GM23338 (cell line): ENCODE measurements at regions not wholly inside any gene's neighbourhood (a gene's known extent, or its start where the extent isn't known, plus 50 kb on each side); places are given as distances from the start of the nearest gene placed in this dataset.

Experiments
- ATAC-seq: fragments of 200-7000 bp; cut with Tn5 transposase; 3 replicates; pipeline ENCODE4 v1.9.1; 2020
- DNase-seq: peaks from one replicate; pipeline ENCODE4 v3.0.0-alpha.2; 2015; ENCODE audit warnings: low spot score
- H2AFZ ChIP-seq: fragments of 200-600 bp; sonication (generic); 2 replicates; pipeline ENCODE4 v1.8.0; 2016; ENCODE audit warnings: antibody characterized with exemption, mild to moderate bottlenecking, moderate library complexity
- H3F3A ChIP-seq: fragments of 200-600 bp; sonication (generic); replicated peaks from 2 replicates; pipeline ENCODE4 v1.8.0; 2017; ENCODE audit warnings: antibody characterized with exemption, mixed run types, low read depth
- H3K27ac ChIP-seq: fragments of 200-600 bp; sonication (generic); 2 replicates; pipeline ENCODE4 v1.6.1; 2016; ENCODE audit warnings: low read depth
- H3K27me3 ChIP-seq: fragments of 200-600 bp; sonication (generic); 2 replicates; pipeline ENCODE4 v1.8.0; 2016; ENCODE audit warnings: mild to moderate bottlenecking, mixed run types, moderate library complexity; ENCODE audit not compliant: insufficient read depth
- H3K36me3 ChIP-seq: fragments of 200-600 bp; sonication (generic); 2 replicates; pipeline ENCODE4 v1.8.0; 2016; ENCODE audit warnings: mild to moderate bottlenecking; ENCODE audit not compliant: insufficient read depth
- H3K4me1 ChIP-seq: fragments of 200-600 bp; sonication (generic); 2 replicates; pipeline ENCODE4 v1.8.0; 2016; ENCODE audit warnings: mild to moderate bottlenecking, moderate library complexity; ENCODE audit not compliant: insufficient read depth
- H3K4me2 ChIP-seq: fragments of 200-600 bp; sonication (generic); 2 replicates; pipeline ENCODE4 v1.7.1; 2017; ENCODE audit warnings: mixed run types
- H3K4me3 ChIP-seq: fragments of 200-600 bp; sonication (generic); 2 replicates; pipeline ENCODE4 v1.6.1; 2016; ENCODE audit warnings: mixed run types
- H3K79me2 ChIP-seq: fragments of 200-600 bp; sonication (generic); replicated peaks from 2 replicates; pipeline ENCODE4 v1.8.0; 2017; ENCODE audit warnings: mild to moderate bottlenecking; ENCODE audit not compliant: insufficient read depth
- H3K9me2 ChIP-seq: fragments of 200-600 bp; sonication (generic); 2 replicates; pipeline ENCODE4 v1.8.0; 2017; ENCODE audit not compliant: insufficient read depth
- H4K20me1 ChIP-seq: fragments of 200-600 bp; sonication (generic); replicated peaks from 2 replicates; pipeline ENCODE4 v1.8.0; 2017; ENCODE audit warnings: mild to moderate bottlenecking; ENCODE audit not compliant: insufficient read depth
- H3K27ac Mint-ChIP-seq: 2 replicates; pipeline ENCODE4 v1.8.0; 2020; ENCODE audit warnings: inconsistent platforms, mild to moderate bottlenecking, moderate library complexity, mixed read lengths
- H3K27me3 Mint-ChIP-seq: 3 replicates; pipeline ENCODE4 v1.8.0; 2022; ENCODE audit warnings: low read depth, mild to moderate bottlenecking, moderate library complexity, mixed read lengths, inconsistent platforms; ENCODE audit not compliant: insufficient read depth, poor library complexity
- H3K36me3 Mint-ChIP-seq: 3 replicates; pipeline ENCODE4 v1.8.0; 2021; ENCODE audit warnings: low read depth, mild to moderate bottlenecking, inconsistent platforms, moderate library complexity, mixed read lengths
- H3K4me1 Mint-ChIP-seq: 3 replicates; pipeline ENCODE4 v1.8.0; 2020; ENCODE audit warnings: mild to moderate bottlenecking, inconsistent platforms, mixed read lengths
- H3K4me3 Mint-ChIP-seq: 3 replicates; pipeline ENCODE4 v1.8.0; 2021; ENCODE audit warnings: moderate library complexity, mild to moderate bottlenecking, inconsistent platforms, mixed read lengths
- H3K9me3 Mint-ChIP-seq: 3 replicates; pipeline ENCODE4 v1.8.0; 2020; ENCODE audit warnings: moderate library complexity, mild to moderate bottlenecking, inconsistent platforms, mixed read lengths
- CREB1 ChIP-seq: fragments of 250-450 bp; sonication (Bioruptor Pico); IDR thresholded peaks from 2 replicates; pipeline ENCODE4 v1.5.0; 2020; ENCODE audit warnings: low read depth, mild to moderate bottlenecking, moderate library complexity
- CTCF ChIP-seq, 2 experiments: fragments of 200-600 bp in 1 of 2; sonication (generic) in 1 of 2; conservative IDR thresholded peaks; 2 replicates each; pipeline versions ENCODE4 v1.5.1 to v1.6.1; 2016 to 2017; ENCODE audit warnings: antibody characterized with exemption in 2 of 2, low read depth in 2 of 2, mild to moderate bottlenecking in 2 of 2, moderate library complexity in 1 of 2
- EZH2 ChIP-seq: fragments of 200-600 bp; sonication (generic); IDR thresholded peaks from one replicate; pipeline ENCODE4 v1.8.0; 2017; ENCODE audit warnings: antibody characterized with exemption, mild to moderate bottlenecking, low read depth; ENCODE audit not compliant: unreplicated experiment
- EZH2phosphoT487 ChIP-seq: fragments of 200-600 bp; sonication (generic); IDR thresholded peaks from one replicate; pipeline ENCODE4 v1.8.1; 2018; ENCODE audit warnings: antibody characterized with exemption; ENCODE audit not compliant: unreplicated experiment
- JUNB ChIP-seq: IDR thresholded peaks from one replicate; pipeline ENCODE4 v1.6.1; 2016; ENCODE audit warnings: antibody characterized with exemption; ENCODE audit not compliant: unreplicated experiment
- NANOG ChIP-seq: IDR thresholded peaks from 2 replicates; pipeline ENCODE4 v1.6.1; 2016; ENCODE audit warnings: antibody characterized with exemption, borderline replicate concordance
- POLR2AphosphoS5 ChIP-seq: IDR thresholded peaks from 2 replicates; pipeline ENCODE4 v1.6.1; 2016; ENCODE audit warnings: antibody characterized with exemption, low read depth
- STAT1 ChIP-seq: IDR thresholded peaks from one replicate; pipeline ENCODE4 v1.6.1; 2016; ENCODE audit warnings: antibody characterized with exemption; ENCODE audit not compliant: unreplicated experiment
- ZNF114 ChIP-seq: fragments of 250-450 bp; sonication (Bioruptor Pico); IDR thresholded peaks from 2 replicates; pipeline ENCODE4 v1.5.0; 2020; ENCODE audit warnings: mild to moderate bottlenecking, moderate library complexity
- ZNF331 ChIP-seq: fragments of 250-450 bp; sonication (Bioruptor Pico); IDR thresholded peaks from 2 replicates; pipeline ENCODE4 v1.5.0; 2020; ENCODE audit warnings: low read depth, mild to moderate bottlenecking, moderate library complexity
- ZNF462 ChIP-seq: fragments of 250-450 bp; sonication (Bioruptor Pico); IDR thresholded peaks from 2 replicates; pipeline ENCODE4 v1.5.0; 2020; ENCODE audit warnings: mild to moderate bottlenecking, moderate library complexity
- TF ChIP-seq, protein P1 (sequence below): IDR thresholded peaks from one replicate; pipeline ENCODE4 v1.6.1; 2018; ENCODE audit warnings: antibody characterized with exemption; ENCODE audit not compliant: unreplicated experiment
- TF ChIP-seq, protein P2 (sequence below): IDR thresholded peaks from 2 replicates; pipeline ENCODE4 v1.6.1; 2016; ENCODE audit warnings: antibody characterized with exemption

- no peaks in the 10 kb centered on the region for H3K9me2 ChIP-seq
- H3K4me2 ChIP-seq: no peak overlapping the region
- H3K4me1 ChIP-seq: peaks cover 8% of the 10 kb centered on the region; the same call in 1 of the 2 replicates
- H3K4me3 ChIP-seq: no peak overlapping the region
- H3K27ac Mint-ChIP-seq: no peak overlapping the region
- H3K27ac ChIP-seq: no peak overlapping the region
- H3K4me1 Mint-ChIP-seq: peaks cover 6% of the 10 kb centered on the region; the same call in 2 of the 3 replicates
- ATAC-seq (no peak), DNase-seq (no peak)
- no peaks in the 10 kb centered on the region for H3K27me3 ChIP-seq
- H3F3A ChIP-seq: no peaks in the 10 kb centered on the region
- H4K20me1 ChIP-seq: no peaks in the 10 kb centered on the region
- H3K9me3 Mint-ChIP-seq: no peaks in the 10 kb centered on the region
- H3K36me3 ChIP-seq: no peaks in the 10 kb centered on the region
- no peak for TF ChIP-seq ZNF462 (CRISPR knock-in tag)
- no peak for TF ChIP-seq POLR2AphosphoS5
- TF ChIP-seq EZH2: no peak
- TF ChIP-seq ZNF331: no peak
- TF ChIP-seq STAT1: no peak
- TF ChIP-seq ZNF114 (CRISPR knock-in tag): no peak
- no peak for TF ChIP-seq CTCF (conservative IDR thresholded peaks at IDR 0.05; ENCODE audit: low read depth in 2 of 2)
- TF ChIP-seq, protein P1, sequence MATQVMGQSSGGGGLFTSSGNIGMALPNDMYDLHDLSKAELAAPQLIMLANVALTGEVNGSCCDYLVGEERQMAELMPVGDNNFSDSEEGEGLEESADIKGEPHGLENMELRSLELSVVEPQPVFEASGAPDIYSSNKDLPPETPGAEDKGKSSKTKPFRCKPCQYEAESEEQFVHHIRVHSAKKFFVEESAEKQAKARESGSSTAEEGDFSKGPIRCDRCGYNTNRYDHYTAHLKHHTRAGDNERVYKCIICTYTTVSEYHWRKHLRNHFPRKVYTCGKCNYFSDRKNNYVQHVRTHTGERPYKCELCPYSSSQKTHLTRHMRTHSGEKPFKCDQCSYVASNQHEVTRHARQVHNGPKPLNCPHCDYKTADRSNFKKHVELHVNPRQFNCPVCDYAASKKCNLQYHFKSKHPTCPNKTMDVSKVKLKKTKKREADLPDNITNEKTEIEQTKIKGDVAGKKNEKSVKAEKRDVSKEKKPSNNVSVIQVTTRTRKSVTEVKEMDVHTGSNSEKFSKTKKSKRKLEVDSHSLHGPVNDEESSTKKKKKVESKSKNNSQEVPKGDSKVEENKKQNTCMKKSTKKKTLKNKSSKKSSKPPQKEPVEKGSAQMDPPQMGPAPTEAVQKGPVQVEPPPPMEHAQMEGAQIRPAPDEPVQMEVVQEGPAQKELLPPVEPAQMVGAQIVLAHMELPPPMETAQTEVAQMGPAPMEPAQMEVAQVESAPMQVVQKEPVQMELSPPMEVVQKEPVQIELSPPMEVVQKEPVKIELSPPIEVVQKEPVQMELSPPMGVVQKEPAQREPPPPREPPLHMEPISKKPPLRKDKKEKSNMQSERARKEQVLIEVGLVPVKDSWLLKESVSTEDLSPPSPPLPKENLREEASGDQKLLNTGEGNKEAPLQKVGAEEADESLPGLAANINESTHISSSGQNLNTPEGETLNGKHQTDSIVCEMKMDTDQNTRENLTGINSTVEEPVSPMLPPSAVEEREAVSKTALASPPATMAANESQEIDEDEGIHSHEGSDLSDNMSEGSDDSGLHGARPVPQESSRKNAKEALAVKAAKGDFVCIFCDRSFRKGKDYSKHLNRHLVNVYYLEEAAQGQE: no peak
- TF ChIP-seq EZH2phosphoT487: no peak
- TF ChIP-seq, protein P2, sequence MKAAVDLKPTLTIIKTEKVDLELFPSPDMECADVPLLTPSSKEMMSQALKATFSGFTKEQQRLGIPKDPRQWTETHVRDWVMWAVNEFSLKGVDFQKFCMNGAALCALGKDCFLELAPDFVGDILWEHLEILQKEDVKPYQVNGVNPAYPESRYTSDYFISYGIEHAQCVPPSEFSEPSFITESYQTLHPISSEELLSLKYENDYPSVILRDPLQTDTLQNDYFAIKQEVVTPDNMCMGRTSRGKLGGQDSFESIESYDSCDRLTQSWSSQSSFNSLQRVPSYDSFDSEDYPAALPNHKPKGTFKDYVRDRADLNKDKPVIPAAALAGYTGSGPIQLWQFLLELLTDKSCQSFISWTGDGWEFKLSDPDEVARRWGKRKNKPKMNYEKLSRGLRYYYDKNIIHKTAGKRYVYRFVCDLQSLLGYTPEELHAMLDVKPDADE: no peak
- no peak for TF ChIP-seq CREB1
- TF ChIP-seq JUNB: no peak
- TF ChIP-seq NANOG: no peak
- no peaks in the 10 kb centered on the region for H3K79me2 ChIP-seq
- no peak overlapping the region for H3K4me3 Mint-ChIP-seq
- no peaks in the 10 kb centered on the region for H3K27me3 Mint-ChIP-seq
- no peak overlapping the region for H2AFZ ChIP-seq
- H3K36me3 Mint-ChIP-seq: no peaks in the 10 kb centered on the region
These were observed 206.7 kb upstream of the CNKSR2 start for GRCh38 chrX:21167494-21167893.
